HL-60 (cell line): ENCODE measurements at regions not wholly inside any gene's neighbourhood (a gene's known extent, or its start where the extent isn't known, plus 50 kb on each side); places are given as distances from the start of the nearest gene placed in this dataset.

ENCODE experiments used
- DNase-seq, 2 experiments: peaks; one replicate each; pipeline ENCODE4 v3.0.0-alpha.2; 2010 to 2020; ENCODE audit warnings: low read depth in 1 of 2, low spot score in 1 of 2
- H3K27ac ChIP-seq: fragments of 250-450 bp; sonication (Bioruptor Pico); replicated peaks from 2 replicates; pipeline ENCODE4 v1.5.1; 2020; ENCODE audit warnings: mild to moderate bottlenecking, moderate library complexity
- H3K27me3 ChIP-seq: fragments of 250-450 bp; sonication (Bioruptor Pico); 2 replicates; pipeline ENCODE4 v1.5.1; 2021; ENCODE audit warnings: mild to moderate bottlenecking, moderate library complexity; ENCODE audit not compliant: insufficient read depth, poor library complexity, severe bottlenecking
- H3K4me3 ChIP-seq: replicated peaks from 2 replicates; pipeline ENCODE4 v1.5.1; 2011; ENCODE audit warnings: mild to moderate bottlenecking, control low read depth, low read length; ENCODE audit not compliant: insufficient read depth
- CTCF ChIP-seq: IDR thresholded peaks from one replicate; pipeline ENCODE4 v1.5.1; 2011; ENCODE audit warnings: low read length, control low read depth, inconsistent platforms; ENCODE audit not compliant: insufficient read depth
- GABPA ChIP-seq: IDR thresholded peaks from 2 replicates; pipeline ENCODE4 v1.6.1; 2012; ENCODE audit warnings: low read depth
- POLR2AphosphoS5 ChIP-seq: IDR thresholded peaks from 2 replicates; pipeline ENCODE4 v1.6.1; 2012; ENCODE audit warnings: low read depth
- REST ChIP-seq: IDR thresholded peaks from 2 replicates; pipeline ENCODE4 v1.6.1; 2012; ENCODE audit warnings: low read depth; ENCODE audit not compliant: insufficient replicate concordance
- SPI1 ChIP-seq: IDR thresholded peaks from 2 replicates; pipeline ENCODE4 v1.6.1; 2012; ENCODE audit warnings: low read depth, mild to moderate bottlenecking, borderline replicate concordance

- Histone ChIP-seq H3K27ac (no peak overlapping the region), H3K27me3 (no peaks in the 10 kb centered on the region), H3K4me3 (no peak overlapping the region)
- no peak for TF ChIP-seq REST
- no peak for TF ChIP-seq CTCF
- no peak for TF ChIP-seq GABPA
- TF ChIP-seq SPI1: no peak
- no peak for TF ChIP-seq POLR2AphosphoS5
- DNase-seq: no peak
These were observed 57.3 kb downstream of the CYTL1 start for GRCh38 chr4:4961936-4962335.

- Histone ChIP-seq H3K27ac (no peak overlapping the region), H3K27me3 (no peaks in the 10 kb centered on the region), H3K4me3 (no peak overlapping the region)
- DNase-seq: no peak
- TF ChIP-seq GABPA (no peak), POLR2AphosphoS5 (no peak), REST (no peak), SPI1 (no peak), CTCF (no peak)
These were observed 56.3 kb downstream of the CYTL1 start for GRCh38 chr4:4962928-4963327.
